DOHH2 (cell line): ENCODE measurements at regions not wholly inside any gene's neighbourhood (a gene's known extent, or its start where the extent isn't known, plus 50 kb on each side); places are given as distances from the start of the nearest gene placed in this dataset.

Experiments used
- H3F3A ChIP-seq: fragments of 200-600 bp; sonication (generic), shearing (Covaris generic); 2 replicates; pipeline ENCODE4 v1.6.0; 2016; ENCODE audit warnings: antibody characterized with exemption, mild to moderate bottlenecking; ENCODE audit not compliant: control insufficient read depth, insufficient read depth
- H3K27ac ChIP-seq: fragments of 200-600 bp; sonication (generic); 2 replicates; pipeline ENCODE4 v1.5.1; 2014; ENCODE audit warnings: low read depth, mild to moderate bottlenecking, low read length, moderate library complexity
- H3K27me3 ChIP-seq: fragments of 200-600 bp; sonication (generic); 2 replicates; pipeline ENCODE4 v1.6.1; 2014; ENCODE audit warnings: mild to moderate bottlenecking, low read length, mixed read lengths; ENCODE audit not compliant: control insufficient read depth
- H3K36me3 ChIP-seq: fragments of 200-600 bp; sonication (generic); 2 replicates; pipeline ENCODE4 v1.6.1; 2014; ENCODE audit warnings: mild to moderate bottlenecking, low read length, moderate library complexity, mixed read lengths; ENCODE audit not compliant: control insufficient read depth
- H3K4me1 ChIP-seq: fragments of 200-600 bp; sonication (generic); 2 replicates; pipeline ENCODE4 v1.6.1; 2014; ENCODE audit warnings: mild to moderate bottlenecking, low read length, mixed read lengths; ENCODE audit not compliant: control insufficient read depth
- H3K4me2 ChIP-seq: fragments of 200-600 bp; sonication (generic); 2 replicates; pipeline ENCODE4 v1.6.0; 2014; ENCODE audit warnings: mild to moderate bottlenecking, low read length, moderate library complexity
- H3K4me3 ChIP-seq: fragments of 200-600 bp; sonication (generic); 2 replicates; pipeline ENCODE4 v1.5.1; 2014; ENCODE audit warnings: mild to moderate bottlenecking, low read length, mixed read lengths
- H3K79me2 ChIP-seq: fragments of 200-600 bp; sonication (generic); 2 replicates; pipeline ENCODE4 v1.6.1; 2014; ENCODE audit warnings: mild to moderate bottlenecking, low read length, mixed read lengths; ENCODE audit not compliant: control insufficient read depth
- H3K9me2 ChIP-seq: fragments of 200-600 bp; sonication (generic); replicated peaks from 2 replicates; pipeline ENCODE4 v1.6.1; 2014; ENCODE audit warnings: mild to moderate bottlenecking, low read length, mixed read lengths; ENCODE audit not compliant: control insufficient read depth
- H3K9me3 ChIP-seq: fragments of 200-600 bp; sonication (generic); 2 replicates; pipeline ENCODE4 v1.6.1; 2014; ENCODE audit warnings: antibody characterized with exemption, low read length, mixed read lengths; ENCODE audit not compliant: control insufficient read depth, insufficient read depth
- H4K20me1 ChIP-seq: fragments of 200-600 bp; sonication (generic); 2 replicates; pipeline ENCODE4 v1.6.0; 2014; ENCODE audit warnings: low read depth, mild to moderate bottlenecking, antibody characterized with exemption, low read length, moderate library complexity; ENCODE audit not compliant: control insufficient read depth, insufficient read depth
- CTCF ChIP-seq: fragments of 200-600 bp; sonication (generic); IDR thresholded peaks from one replicate; pipeline ENCODE4 v1.5.1; 2014; ENCODE audit warnings: antibody characterized with exemption, mild to moderate bottlenecking, low read depth, low read length; ENCODE audit not compliant: poor library complexity, severe bottlenecking
- EZH2phosphoT487 ChIP-seq: fragments of 200-600 bp; sonication (generic); IDR thresholded peaks from 2 replicates; pipeline ENCODE4 v1.6.1; 2017; ENCODE audit warnings: borderline replicate concordance, mild to moderate bottlenecking, antibody characterized with exemption, low read length, moderate library complexity, mixed read lengths

- no peak overlapping the region for H3K4me3 ChIP-seq
Measured at GRCh38 chr12:74957634-74958033, 252.0 kb downstream of the KCNC2 start.

GRCh38 chr12:74959657-74960056 is 250.0 kb downstream of the KCNC2 start:
- TF ChIP-seq EZH2phosphoT487 (no peak), CTCF (no peak)
- Histone ChIP-seq H3F3A (no peaks in the 10 kb centered on the region), H3K36me3 (no peaks in the 10 kb centered on the region), H3K79me2 (no peaks in the 10 kb centered on the region), H3K27ac (no peak overlapping the region), H3K4me2 (no peak overlapping the region), H3K27me3 (no peaks in the 10 kb centered on the region), H3K4me1 (no peaks in the 10 kb centered on the region), H4K20me1 (no peaks in the 10 kb centered on the region), H3K4me3 (no peak overlapping the region), H3K9me3 (no peaks in the 10 kb centered on the region), H3K9me2 (no peaks in the 10 kb centered on the region)

More at GRCh38 chr12:74957634-74958033, 252.0 kb downstream of the KCNC2 start:
- Histone ChIP-seq H3K79me2 (no peaks in the 10 kb centered on the region), H3K36me3 (no peaks in the 10 kb centered on the region), H3K27me3 (no peaks in the 10 kb centered on the region), H3K4me2 (no peak overlapping the region), H3K9me3 (no peaks in the 10 kb centered on the region), H3K9me2 (no peaks in the 10 kb centered on the region), H4K20me1 (no peaks in the 10 kb centered on the region), H3K27ac (no peak overlapping the region), H3K4me1 (no peaks in the 10 kb centered on the region), H3F3A (no peaks in the 10 kb centered on the region)
- TF ChIP-seq EZH2phosphoT487 (no peak), CTCF (no peak)

GRCh38 chr12:74963304-74963703 is 246.3 kb downstream of the KCNC2 start:
- H3K9me2 ChIP-seq = no peaks in the 10 kb centered on the region
- no peaks in the 10 kb centered on the region for H3K36me3 ChIP-seq
- no peaks in the 10 kb centered on the region for H4K20me1 ChIP-seq
- H3K27me3 ChIP-seq = no peaks in the 10 kb centered on the region
- H3K4me3 ChIP-seq = no peak overlapping the region
- no peaks in the 10 kb centered on the region for H3K4me1 ChIP-seq
- TF ChIP-seq CTCF = no peak
- no peak for TF ChIP-seq EZH2phosphoT487
- H3K79me2 ChIP-seq = no peaks in the 10 kb centered on the region
- H3F3A ChIP-seq = no peaks in the 10 kb centered on the region
- H3K9me3 ChIP-seq = no peaks in the 10 kb centered on the region
- H3K4me2 ChIP-seq = no peak overlapping the region
- H3K27ac ChIP-seq = no peak overlapping the region
